22Rv1 (cell line): ENCODE measurements at regions not wholly inside any gene's neighbourhood (a gene's known extent, or its start where the extent isn't known, plus 50 kb on each side); places are given as distances from the start of the nearest gene placed in this dataset.

Experiments
- ZFX ChIP-seq: fragments of 450-650 bp; IDR thresholded peaks from 2 replicates; pipeline ENCODE4 v1.6.1; 2017; ENCODE audit warnings: antibody characterized with exemption, borderline replicate concordance
- TF ChIP-seq, protein P1 (sequence below): fragments of 450-650 bp; IDR thresholded peaks from 2 replicates; pipeline ENCODE4 v1.5.1; 2017; ENCODE audit warnings: mild to moderate bottlenecking

DNA sequence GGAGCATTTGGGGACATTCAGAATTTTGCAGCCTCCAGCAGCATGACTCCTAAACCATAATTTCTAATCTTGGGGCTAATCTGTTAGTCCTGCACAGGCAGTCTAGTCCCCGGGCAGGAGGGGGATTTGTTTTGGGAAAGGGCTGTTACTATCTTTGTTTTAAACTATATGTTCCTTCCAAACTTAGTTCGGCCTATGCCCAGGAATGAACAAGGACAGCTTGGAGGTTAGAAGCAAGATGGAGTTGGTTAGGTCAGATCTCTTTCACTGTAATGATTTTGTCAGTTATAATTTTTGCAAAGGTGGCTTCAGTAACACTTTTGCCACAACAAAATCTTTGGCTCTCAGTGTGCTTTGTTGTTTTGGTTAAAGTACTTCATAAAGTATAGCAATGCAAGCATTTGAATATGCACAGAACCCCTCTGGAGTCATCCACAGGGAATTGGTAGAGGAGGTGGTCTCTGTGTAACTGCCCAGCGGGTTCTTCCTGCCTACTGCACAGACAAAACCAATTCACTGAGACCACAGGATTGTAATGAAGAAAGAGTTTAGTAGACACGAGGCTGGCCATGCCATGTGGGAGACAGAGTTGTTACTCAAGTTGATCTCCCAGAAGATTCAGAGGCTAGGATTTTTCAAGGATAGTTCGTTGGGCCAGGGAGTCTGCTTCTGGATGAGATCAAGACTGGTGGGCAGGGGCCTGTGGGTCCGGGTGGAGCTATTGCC, 224.1 kb upstream of the MYLIP start:
- TF ChIP-seq, protein P1, sequence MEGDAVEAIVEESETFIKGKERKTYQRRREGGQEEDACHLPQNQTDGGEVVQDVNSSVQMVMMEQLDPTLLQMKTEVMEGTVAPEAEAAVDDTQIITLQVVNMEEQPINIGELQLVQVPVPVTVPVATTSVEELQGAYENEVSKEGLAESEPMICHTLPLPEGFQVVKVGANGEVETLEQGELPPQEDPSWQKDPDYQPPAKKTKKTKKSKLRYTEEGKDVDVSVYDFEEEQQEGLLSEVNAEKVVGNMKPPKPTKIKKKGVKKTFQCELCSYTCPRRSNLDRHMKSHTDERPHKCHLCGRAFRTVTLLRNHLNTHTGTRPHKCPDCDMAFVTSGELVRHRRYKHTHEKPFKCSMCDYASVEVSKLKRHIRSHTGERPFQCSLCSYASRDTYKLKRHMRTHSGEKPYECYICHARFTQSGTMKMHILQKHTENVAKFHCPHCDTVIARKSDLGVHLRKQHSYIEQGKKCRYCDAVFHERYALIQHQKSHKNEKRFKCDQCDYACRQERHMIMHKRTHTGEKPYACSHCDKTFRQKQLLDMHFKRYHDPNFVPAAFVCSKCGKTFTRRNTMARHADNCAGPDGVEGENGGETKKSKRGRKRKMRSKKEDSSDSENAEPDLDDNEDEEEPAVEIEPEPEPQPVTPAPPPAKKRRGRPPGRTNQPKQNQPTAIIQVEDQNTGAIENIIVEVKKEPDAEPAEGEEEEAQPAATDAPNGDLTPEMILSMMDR = no peak
- no peak for TF ChIP-seq ZFX
